HEK293 (cell line): ENCODE measurements at regions not wholly inside any gene's neighbourhood (a gene's known extent, or its start where the extent isn't known, plus 50 kb on each side); places are given as distances from the start of the nearest gene placed in this dataset.

Source experiments
- CTCF ChIA-PET: fragments of 350-600 bp; formaldehyde crosslinking; extraction: SDS; loops from one replicate; lab custom pipeline; 2021; ENCODE audit warnings: antibody characterized with exemption; lab: Yijun Ruan, JAX
- POLR2A ChIA-PET: fragments of 300-600 bp; formaldehyde crosslinking; extraction: SDS; loops from one replicate; lab custom pipeline; 2020; ENCODE audit warnings: antibody characterized with exemption, inconsistent platforms; lab: Yijun Ruan, JAX
- H3K27ac ChIP-seq: fragments of 200-500 bp; sonication (Bioruptor generic); 2 replicates; pipeline ENCODE4 v1.5.1; 2014; ENCODE audit warnings: low read depth, low read length, control low read depth, inconsistent platforms; ENCODE audit errors: extremely low read depth
- H3K36me3 ChIP-seq, 2 experiments: fragments of 200-500 bp in 1 of 2; sonication (Bioruptor generic) in 1 of 2; 1 replicate in 1 of 2; 2 replicates in 1 of 2; pipeline ENCODE4 v1.5.1; 2014 to 2017; ENCODE audit warnings: inconsistent platforms in 2 of 2, low read length in 2 of 2; ENCODE audit not compliant: control insufficient read depth in 2 of 2, insufficient read depth in 1 of 2
- H3K4me1 ChIP-seq: fragments of 200-500 bp; sonication (Bioruptor generic); 2 replicates; pipeline ENCODE4 v1.5.1; 2014; ENCODE audit warnings: mild to moderate bottlenecking, low read length, inconsistent platforms; ENCODE audit not compliant: control insufficient read depth, insufficient read depth
- H3K4me3 ChIP-seq: 2 replicates; pipeline ENCODE4 v1.5.1; 2011; ENCODE audit warnings: low read depth, mild to moderate bottlenecking, control low read depth, low read length, moderate library complexity
- H3K9me3 ChIP-seq: fragments of 200-500 bp; sonication (Bioruptor generic); 2 replicates; pipeline ENCODE4 v1.5.1; 2014; ENCODE audit warnings: low read depth, low read length, inconsistent platforms; ENCODE audit not compliant: control insufficient read depth, insufficient read depth
- BCL11B ChIP-seq: fragments of 450-650 bp; formaldehyde crosslinking; IDR thresholded peaks from 2 replicates; pipeline ENCODE4 v1.5.1; 2016; ENCODE audit warnings: low read depth, missing biosample characterization, missing genetic modification characterization
- GLI4 ChIP-seq: fragments of 450-650 bp; formaldehyde crosslinking; IDR thresholded peaks from 2 replicates; pipeline ENCODE4 v1.5.1; 2016; ENCODE audit warnings: missing biosample characterization, missing genetic modification characterization
- MYNN ChIP-seq: fragments of 450-650 bp; formaldehyde crosslinking; IDR thresholded peaks from 2 replicates; pipeline ENCODE4 v1.5.1; 2016; ENCODE audit warnings: missing biosample characterization, missing genetic modification characterization, borderline replicate concordance
- ZNF10 ChIP-seq: fragments of 450-650 bp; formaldehyde crosslinking; IDR thresholded peaks from 2 replicates; pipeline ENCODE4 v1.5.1; 2017; ENCODE audit warnings: missing biosample characterization, missing genetic modification characterization
- ZNF2 ChIP-seq: fragments of 450-650 bp; formaldehyde crosslinking; IDR thresholded peaks from 2 replicates; pipeline ENCODE4 v1.5.1; 2016; ENCODE audit warnings: missing biosample characterization, missing genetic modification characterization
- ZNF391 ChIP-seq: fragments of 450-650 bp; formaldehyde crosslinking; IDR thresholded peaks from 2 replicates; pipeline ENCODE4 v1.5.1; 2016; ENCODE audit warnings: low read depth, missing biosample characterization, missing genetic modification characterization, borderline replicate concordance
- ZNF404 ChIP-seq: fragments of 450-650 bp; formaldehyde crosslinking; IDR thresholded peaks from 2 replicates; pipeline ENCODE4 v1.5.1; 2017; ENCODE audit warnings: missing biosample characterization, missing genetic modification characterization
- ZNF555 ChIP-seq: fragments of 450-650 bp; formaldehyde crosslinking; conservative IDR thresholded peaks from 2 replicates; pipeline ENCODE4 v1.5.1; 2017; ENCODE audit warnings: missing biosample characterization, mild to moderate bottlenecking, missing genetic modification characterization, inconsistent platforms
- ZNF624 ChIP-seq: fragments of 450-650 bp; formaldehyde crosslinking; IDR thresholded peaks from 2 replicates; pipeline ENCODE4 v1.5.1; 2017; ENCODE audit warnings: missing biosample characterization, missing genetic modification characterization
- ZNF629 ChIP-seq: fragments of 450-650 bp; formaldehyde crosslinking; IDR thresholded peaks from 2 replicates; pipeline ENCODE4 v1.5.1; 2017; ENCODE audit warnings: missing biosample characterization, missing genetic modification characterization
- TF ChIP-seq, protein P1 (sequence below): fragments of 450-650 bp; formaldehyde crosslinking; IDR thresholded peaks from 2 replicates; pipeline ENCODE4 v1.5.1; 2017; ENCODE audit warnings: missing biosample characterization, missing genetic modification characterization
- TF ChIP-seq, protein P2 (sequence below): fragments of 450-650 bp; formaldehyde crosslinking; IDR thresholded peaks from 2 replicates; pipeline ENCODE4 v1.5.1; 2016; ENCODE audit warnings: missing biosample characterization, missing genetic modification characterization, borderline replicate concordance
- TF ChIP-seq, protein P3 (sequence below): fragments of 450-650 bp; IDR thresholded peaks from 2 replicates; pipeline ENCODE4 v1.5.1; 2018; ENCODE audit warnings: missing biosample characterization, mild to moderate bottlenecking, missing genetic modification characterization

DNA sequence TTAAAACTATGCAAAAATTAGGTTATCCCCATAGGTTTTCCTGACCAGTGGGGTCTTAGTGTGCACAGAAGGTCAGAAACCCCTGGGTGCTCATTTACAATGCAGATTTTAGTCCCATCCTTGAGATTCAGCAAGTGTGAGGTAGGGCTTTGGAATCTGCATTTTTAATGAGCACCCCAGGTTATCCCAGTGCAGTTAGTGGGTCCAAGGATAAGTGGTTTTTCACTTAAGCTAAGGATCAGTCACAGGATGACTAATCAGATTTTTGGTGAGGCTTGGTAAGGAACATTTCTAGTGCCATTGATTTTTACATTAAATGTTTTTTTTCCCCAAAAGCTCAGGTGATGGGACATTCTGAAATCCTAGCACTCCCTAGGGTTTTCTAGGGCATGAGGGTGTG lies 50.7 kb upstream of the MGAT5 start:
- CTCF ChIA-PET = interaction anchor here (0.6 kb wide), 1 partner anchor 18 kb away, joined by 3 read pairs; no protein-coding TSS in a partner anchor
- Histone ChIP-seq H3K9me3 (no peaks in the 10 kb centered on the region), H3K36me3 (no peaks in the 10 kb centered on the region), H3K27ac (no peak overlapping the region), H3K4me3 (no peak overlapping the region), H3K4me1 (peaks cover 13% of the 10 kb centered on the region)
- POLR2A ChIA-PET = no interaction called here
- TF ChIP-seq ZNF10 (tag by site-specific recombination) (no peak), ZNF391 (tag by site-specific recombination) (no peak), ZNF629 (no peak), ZNF555 (tag by site-specific recombination) (no peak), MYNN (tag by site-specific recombination) (no peak), GLI4 (tag by site-specific recombination) (no peak), ZNF624 (tag by site-specific recombination) (no peak), ZNF404 (tag by site-specific recombination) (no peak), BCL11B (tag by site-specific recombination) (no peak), ZNF2 (tag by site-specific recombination) (no peak)
- TF ChIP-seq, protein P1, sequence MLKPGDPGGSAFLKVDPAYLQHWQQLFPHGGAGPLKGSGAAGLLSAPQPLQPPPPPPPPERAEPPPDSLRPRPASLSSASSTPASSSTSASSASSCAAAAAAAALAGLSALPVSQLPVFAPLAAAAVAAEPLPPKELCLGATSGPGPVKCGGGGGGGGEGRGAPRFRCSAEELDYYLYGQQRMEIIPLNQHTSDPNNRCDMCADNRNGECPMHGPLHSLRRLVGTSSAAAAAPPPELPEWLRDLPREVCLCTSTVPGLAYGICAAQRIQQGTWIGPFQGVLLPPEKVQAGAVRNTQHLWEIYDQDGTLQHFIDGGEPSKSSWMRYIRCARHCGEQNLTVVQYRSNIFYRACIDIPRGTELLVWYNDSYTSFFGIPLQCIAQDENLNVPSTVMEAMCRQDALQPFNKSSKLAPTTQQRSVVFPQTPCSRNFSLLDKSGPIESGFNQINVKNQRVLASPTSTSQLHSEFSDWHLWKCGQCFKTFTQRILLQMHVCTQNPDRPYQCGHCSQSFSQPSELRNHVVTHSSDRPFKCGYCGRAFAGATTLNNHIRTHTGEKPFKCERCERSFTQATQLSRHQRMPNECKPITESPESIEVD (tag by site-specific recombination) = no peak
- TF ChIP-seq, protein P2, sequence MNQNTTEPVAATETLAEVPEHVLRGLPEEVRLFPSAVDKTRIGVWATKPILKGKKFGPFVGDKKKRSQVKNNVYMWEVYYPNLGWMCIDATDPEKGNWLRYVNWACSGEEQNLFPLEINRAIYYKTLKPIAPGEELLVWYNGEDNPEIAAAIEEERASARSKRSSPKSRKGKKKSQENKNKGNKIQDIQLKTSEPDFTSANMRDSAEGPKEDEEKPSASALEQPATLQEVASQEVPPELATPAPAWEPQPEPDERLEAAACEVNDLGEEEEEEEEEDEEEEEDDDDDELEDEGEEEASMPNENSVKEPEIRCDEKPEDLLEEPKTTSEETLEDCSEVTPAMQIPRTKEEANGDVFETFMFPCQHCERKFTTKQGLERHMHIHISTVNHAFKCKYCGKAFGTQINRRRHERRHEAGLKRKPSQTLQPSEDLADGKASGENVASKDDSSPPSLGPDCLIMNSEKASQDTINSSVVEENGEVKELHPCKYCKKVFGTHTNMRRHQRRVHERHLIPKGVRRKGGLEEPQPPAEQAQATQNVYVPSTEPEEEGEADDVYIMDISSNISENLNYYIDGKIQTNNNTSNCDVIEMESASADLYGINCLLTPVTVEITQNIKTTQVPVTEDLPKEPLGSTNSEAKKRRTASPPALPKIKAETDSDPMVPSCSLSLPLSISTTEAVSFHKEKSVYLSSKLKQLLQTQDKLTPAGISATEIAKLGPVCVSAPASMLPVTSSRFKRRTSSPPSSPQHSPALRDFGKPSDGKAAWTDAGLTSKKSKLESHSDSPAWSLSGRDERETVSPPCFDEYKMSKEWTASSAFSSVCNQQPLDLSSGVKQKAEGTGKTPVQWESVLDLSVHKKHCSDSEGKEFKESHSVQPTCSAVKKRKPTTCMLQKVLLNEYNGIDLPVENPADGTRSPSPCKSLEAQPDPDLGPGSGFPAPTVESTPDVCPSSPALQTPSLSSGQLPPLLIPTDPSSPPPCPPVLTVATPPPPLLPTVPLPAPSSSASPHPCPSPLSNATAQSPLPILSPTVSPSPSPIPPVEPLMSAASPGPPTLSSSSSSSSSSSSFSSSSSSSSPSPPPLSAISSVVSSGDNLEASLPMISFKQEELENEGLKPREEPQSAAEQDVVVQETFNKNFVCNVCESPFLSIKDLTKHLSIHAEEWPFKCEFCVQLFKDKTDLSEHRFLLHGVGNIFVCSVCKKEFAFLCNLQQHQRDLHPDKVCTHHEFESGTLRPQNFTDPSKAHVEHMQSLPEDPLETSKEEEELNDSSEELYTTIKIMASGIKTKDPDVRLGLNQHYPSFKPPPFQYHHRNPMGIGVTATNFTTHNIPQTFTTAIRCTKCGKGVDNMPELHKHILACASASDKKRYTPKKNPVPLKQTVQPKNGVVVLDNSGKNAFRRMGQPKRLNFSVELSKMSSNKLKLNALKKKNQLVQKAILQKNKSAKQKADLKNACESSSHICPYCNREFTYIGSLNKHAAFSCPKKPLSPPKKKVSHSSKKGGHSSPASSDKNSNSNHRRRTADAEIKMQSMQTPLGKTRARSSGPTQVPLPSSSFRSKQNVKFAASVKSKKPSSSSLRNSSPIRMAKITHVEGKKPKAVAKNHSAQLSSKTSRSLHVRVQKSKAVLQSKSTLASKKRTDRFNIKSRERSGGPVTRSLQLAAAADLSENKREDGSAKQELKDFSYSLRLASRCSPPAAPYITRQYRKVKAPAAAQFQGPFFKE (tag by site-specific recombination) = no peak
- TF ChIP-seq, protein P3, sequence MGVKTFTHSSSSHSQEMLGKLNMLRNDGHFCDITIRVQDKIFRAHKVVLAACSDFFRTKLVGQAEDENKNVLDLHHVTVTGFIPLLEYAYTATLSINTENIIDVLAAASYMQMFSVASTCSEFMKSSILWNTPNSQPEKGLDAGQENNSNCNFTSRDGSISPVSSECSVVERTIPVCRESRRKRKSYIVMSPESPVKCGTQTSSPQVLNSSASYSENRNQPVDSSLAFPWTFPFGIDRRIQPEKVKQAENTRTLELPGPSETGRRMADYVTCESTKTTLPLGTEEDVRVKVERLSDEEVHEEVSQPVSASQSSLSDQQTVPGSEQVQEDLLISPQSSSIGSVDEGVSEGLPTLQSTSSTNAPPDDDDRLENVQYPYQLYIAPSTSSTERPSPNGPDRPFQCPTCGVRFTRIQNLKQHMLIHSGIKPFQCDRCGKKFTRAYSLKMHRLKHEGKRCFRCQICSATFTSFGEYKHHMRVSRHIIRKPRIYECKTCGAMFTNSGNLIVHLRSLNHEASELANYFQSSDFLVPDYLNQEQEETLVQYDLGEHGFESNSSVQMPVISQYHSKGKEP (tag by site-specific recombination) = no peak
